ENCODE measurements at regions not wholly inside any gene's neighbourhood (a gene's known extent, or its start where the extent isn't known, plus 50 kb on each side); places are given as distances from the start of the nearest gene placed in this dataset.

DNA sequence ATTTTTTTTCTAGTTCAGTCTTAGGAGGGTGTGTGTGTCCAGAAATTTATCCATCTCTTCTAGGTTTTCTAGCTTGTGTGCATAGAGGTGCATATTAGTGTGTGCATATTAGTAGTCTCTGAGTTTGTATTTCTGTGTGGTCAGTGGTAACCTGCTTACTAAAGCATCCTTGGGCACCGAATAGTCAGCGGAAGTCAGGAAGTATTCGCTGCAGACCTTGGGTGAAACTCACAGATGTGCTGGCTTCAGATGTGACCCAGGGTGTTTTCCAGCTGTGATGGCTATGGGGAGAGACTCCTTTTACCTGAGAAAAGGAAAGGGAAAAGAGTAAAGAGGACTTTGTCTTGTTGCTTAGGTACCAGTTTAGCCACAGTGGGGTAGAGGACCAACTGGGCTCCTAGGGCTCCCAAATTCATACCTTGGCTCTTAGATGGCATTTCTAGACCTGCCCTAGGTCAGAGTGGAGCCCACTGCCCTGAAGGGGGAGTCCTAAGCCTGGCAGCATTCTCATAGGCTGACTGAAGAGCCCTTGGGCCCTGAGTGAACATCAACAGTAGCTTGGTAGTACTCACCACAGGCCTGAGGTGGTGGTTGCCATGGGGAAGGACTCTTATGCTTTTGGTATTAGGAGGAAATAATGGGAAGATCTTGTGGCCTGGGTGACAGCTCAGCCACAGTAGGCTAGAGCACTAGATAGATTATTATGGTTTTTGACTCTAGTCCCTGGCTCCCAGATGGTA, 286.0 kb upstream of the ZPLD1 start:
- TF ChIP-seq, protein P1, sequence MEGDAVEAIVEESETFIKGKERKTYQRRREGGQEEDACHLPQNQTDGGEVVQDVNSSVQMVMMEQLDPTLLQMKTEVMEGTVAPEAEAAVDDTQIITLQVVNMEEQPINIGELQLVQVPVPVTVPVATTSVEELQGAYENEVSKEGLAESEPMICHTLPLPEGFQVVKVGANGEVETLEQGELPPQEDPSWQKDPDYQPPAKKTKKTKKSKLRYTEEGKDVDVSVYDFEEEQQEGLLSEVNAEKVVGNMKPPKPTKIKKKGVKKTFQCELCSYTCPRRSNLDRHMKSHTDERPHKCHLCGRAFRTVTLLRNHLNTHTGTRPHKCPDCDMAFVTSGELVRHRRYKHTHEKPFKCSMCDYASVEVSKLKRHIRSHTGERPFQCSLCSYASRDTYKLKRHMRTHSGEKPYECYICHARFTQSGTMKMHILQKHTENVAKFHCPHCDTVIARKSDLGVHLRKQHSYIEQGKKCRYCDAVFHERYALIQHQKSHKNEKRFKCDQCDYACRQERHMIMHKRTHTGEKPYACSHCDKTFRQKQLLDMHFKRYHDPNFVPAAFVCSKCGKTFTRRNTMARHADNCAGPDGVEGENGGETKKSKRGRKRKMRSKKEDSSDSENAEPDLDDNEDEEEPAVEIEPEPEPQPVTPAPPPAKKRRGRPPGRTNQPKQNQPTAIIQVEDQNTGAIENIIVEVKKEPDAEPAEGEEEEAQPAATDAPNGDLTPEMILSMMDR (IDR thresholded peaks at IDR 0.05): no peak
- TF ChIP-seq EZH2 (IDR thresholded peaks at IDR 0.05; ENCODE audit: borderline replicate concordance, insufficient read depth, low read depth, low read length, poor library complexity, severe bottlenecking): no peak

Data from B cell (primary cell).